NOMO-1 (cell line): ENCODE measurements at regions not wholly inside any gene's neighbourhood (a gene's known extent, or its start where the extent isn't known, plus 50 kb on each side); places are given as distances from the start of the nearest gene placed in this dataset.
"Not testable (repeated sequence)": the region's sequence is repeated elsewhere in the genome, so short reads cannot be mapped to it uniquely, and the experiment has no call there.

Source experiments
- DNase-seq, 2 experiments: peaks; one replicate each; lab custom pipeline; 2025; ENCODE audit not compliant: unreplicated experiment in 2 of 2; lab: John Stamatoyannopoulos, UW

DNA sequence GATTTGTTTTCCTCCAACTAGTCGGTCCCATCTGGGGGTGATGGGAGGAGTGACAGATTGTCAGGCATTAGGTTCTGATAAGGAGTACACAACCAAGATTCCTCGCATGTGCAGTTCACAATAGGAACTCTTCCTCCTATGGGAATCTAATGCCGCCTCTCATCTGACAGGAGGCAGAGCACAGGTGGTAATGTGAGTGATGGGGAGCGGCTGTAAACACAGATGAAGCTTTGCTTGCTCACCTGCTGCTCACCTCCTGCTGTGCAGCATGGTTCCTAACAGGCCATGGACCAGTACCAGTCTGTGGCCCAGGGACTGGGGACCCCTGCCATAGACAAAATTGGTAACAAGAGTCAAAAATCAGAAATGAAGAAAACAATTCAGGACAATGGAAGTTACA, 173.3 kb upstream of the HMHB1 start:
- DNase-seq, result no peak

GRCh38 chr5:143636931-143637528, 174.9 kb upstream of the HMHB1 start:
- no peak for DNase-seq

- DNase-seq, result no peak
These were observed 176.1 kb upstream of the HMHB1 start for GRCh38 chr5:143635888-143636287.

GRCh38 chr5:143635146-143635752, 176.7 kb upstream of the HMHB1 start:
- no peak for DNase-seq

DNA sequence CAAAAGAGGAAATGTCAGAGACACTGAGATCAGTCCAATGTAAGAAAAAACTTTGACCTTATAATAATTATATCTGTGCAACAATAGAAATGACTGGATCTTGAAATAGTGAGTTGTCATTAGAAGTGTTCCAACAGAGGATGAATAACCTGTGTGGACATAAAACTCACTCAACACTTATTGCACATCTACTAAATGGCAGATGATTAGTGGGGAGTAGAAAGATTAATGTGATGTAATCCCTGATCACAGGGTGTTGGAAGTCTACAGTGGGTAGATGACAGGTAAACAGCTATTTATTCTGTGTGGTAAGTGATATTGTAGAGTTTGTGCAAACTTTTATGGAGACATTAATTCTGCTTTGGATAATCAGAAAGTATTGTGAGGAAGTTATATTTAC, 177.3 kb upstream of the HMHB1 start:
- no peak for DNase-seq

- no peak for DNase-seq
These were observed 181.9 kb upstream of the HMHB1 start for GRCh38 chr5:143629871-143630659.

DNA sequence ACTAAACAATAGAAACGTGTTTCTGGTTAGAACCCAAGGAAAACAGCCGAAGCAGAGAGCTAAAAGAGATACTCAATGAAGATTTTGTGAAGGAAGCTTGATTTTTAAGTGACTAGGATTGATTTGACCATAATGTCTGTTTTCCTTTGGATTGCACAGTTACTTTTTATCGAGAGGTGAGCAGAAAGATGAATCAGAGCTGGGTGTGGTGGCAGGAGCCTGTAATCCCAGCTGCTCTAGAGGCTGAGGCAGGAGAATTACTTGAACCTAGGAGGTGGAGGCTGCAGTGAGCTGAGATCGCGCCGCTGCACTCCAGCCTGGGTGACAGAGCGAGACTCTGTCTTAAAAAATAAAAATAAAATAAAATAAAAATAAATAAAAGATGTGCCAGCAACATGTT, 186.9 kb upstream of the HMHB1 start:
- not testable (repeated sequence) for DNase-seq

DNA sequence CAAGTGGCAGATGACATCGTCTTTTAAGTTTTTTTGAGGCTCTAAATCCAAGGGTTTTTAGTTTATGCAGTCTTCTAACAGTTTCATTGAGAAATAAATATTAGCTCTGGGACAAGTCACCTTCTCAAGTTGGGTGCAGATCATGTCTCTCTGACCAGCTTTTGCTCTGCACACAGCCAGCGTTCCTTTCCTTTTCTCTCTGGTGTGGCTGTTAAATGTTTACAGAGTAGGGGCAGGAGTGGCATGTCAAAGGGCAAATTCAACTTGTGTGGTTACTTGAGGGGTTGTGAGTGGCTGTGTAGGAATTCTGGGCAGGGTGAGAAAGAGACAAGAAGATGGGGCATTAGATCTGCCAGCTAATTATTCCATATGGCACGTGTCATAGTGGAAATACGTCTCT, 187.5 kb upstream of the HMHB1 start:
- DNase-seq, result no peak

DNA sequence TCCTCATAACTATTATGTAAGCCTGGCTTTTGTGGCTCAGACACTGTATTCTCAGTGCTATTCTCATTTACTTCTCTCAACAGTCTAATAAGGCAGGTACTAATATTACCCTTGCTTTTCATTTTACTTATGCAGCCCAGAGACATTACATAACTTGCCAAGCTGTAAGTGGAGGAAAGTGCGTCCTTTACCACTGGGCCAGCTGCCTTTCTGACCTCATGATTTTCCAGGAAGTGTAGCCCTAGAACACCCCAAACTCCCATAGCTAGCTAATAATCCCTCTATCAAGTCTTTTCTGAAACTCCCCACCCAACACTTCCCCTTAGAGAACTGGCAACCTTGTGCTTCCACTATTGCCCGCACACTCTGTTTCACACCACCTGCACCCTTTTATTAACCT, 192.9 kb upstream of the HMHB1 start:
- no peak for DNase-seq

DNA sequence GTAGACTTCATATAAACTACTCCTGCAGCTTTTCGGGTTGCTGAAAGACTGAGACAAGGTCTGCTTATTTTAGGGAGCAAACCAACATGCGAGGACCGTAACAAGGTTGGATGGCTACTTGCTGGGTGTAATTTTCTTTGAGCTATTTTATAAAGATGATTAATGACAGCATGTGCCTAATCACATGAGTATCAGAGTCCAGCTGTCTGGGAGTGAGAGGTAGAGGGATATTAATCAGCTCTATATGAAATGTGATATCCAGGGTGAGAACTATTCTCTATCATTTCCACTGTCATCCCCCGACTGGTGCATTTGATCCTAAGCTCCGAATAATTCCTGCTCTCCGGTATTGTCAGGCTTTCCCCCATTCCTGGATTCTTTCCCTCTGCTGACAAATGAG, 193.8 kb upstream of the HMHB1 start:
- no peak for DNase-seq

- no peak for DNase-seq
These were observed 197.1 kb upstream of the HMHB1 start for GRCh38 chr5:143614831-143615230.

DNA sequence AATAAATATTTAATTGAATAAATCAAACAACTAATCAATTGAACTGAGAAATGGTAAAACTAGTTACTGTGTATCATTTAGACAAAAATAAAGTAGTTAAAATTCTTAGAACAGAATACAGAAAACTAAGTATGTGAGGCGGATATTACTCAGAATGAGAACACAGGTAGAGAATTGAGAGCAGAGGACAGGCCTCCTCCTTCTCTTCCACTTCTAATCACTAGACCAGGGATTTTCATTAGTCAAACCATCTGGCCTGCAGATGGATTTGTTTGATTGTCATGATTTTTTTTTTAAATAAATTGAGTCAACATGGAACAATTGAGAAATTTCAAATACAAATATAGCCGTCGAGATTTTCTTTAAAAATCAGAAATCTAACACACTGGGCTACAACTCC, 198.6 kb upstream of the HMHB1 start:
- no peak for DNase-seq

GRCh38 chr5:143610946-143611345, 201.0 kb upstream of the HMHB1 start:
- DNase-seq, result no peak

DNA sequence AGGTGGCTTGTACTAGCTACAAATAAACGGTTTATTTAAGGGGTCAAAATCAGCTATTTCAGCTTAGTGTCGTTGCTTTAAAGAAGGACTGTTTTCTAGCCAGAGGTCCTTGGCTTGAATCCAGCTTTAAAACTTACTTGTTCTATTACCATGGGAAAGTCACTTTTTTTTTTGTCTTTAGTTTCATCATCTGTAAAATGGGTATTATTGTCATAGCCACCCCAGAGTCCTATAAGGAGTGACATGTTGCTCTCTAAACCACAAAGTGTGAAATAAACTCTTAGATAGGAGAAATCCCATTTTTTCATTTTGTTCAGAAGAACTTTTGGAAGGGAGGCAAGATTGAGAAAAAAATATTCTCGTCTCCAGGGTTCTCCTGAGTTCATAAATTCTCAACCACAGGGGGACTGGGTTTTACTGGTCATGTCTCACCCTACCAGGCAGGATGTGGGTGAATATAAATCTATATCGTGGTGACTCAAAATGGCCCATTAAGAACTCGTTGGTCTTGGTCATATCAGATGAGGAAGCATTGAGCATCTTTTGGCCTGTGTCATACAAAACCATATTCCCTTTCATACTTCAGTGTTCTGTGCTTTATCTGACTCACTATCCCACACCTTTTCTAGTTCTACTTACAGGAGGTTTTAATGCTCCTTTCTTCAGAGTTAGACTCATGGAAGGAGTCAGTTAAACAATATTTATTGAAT, 202.7 kb upstream of the NR3C1 start:
- DNase-seq, result peak; percentile 48 to 88

DNA sequence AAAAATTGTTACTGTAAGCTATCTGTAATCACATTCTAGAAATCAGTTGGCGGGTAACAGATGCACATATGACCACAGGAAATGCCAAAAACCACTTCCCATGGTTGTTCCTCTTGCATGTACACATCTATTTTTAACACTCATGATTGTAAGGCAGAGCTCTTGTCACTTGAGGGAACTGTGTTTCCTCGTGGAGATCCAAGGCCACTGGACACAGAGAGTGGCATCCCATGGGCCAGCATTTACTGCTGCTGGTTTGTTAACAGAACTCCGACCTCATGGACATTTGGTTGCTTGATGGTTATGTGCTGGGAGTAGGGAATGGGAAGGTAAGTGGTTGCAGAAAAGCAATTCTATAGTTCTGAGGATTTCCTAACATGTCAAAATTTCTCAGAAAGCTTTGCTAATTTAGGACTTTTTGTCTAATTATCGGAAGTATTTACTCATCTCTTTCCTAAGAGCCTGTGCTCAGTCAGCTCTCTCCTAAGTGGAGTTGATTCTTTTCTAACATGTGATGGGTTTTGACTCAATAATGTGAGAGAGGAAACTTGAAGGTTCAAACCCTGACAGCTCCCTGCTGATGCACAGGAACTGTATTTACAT, 202.0 kb upstream of the NR3C1 start:
- DNase-seq, result peak; percentile 79 to 96

DNA sequence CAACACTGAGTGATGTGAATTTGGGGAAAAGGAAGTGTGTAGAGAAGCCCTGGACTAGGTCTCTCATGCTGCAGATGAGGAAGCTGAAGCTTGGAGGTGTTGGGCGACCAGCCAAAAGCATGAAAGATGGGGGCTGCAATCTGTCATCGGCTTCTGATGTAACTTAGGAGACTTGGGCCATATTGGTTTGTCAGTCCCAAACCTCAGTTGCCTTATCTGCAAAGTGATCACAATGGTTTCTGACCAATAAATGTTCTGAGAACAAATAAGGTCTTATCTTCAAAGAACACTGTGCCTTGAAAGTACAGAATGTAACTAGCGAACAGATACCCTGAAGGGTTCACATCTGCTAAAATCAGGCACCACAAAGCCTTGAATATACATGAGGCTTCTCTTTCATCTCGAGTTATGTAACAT, 198.4 kb upstream of the NR3C1 start:
- DNase-seq, result peak in 1 of 2 experiments; percentile 46

- DNase-seq, result no peak
These were observed 197.9 kb upstream of the NR3C1 start for GRCh38 chr5:143601357-143601756.

- peak in 1 of 2 experiments; percentile 81 for DNase-seq
These were observed 197.1 kb upstream of the NR3C1 start for GRCh38 chr5:143600396-143601075.

GRCh38 chr5:143599474-143599873, 196.0 kb upstream of the NR3C1 start:
- no peak for DNase-seq

DNA sequence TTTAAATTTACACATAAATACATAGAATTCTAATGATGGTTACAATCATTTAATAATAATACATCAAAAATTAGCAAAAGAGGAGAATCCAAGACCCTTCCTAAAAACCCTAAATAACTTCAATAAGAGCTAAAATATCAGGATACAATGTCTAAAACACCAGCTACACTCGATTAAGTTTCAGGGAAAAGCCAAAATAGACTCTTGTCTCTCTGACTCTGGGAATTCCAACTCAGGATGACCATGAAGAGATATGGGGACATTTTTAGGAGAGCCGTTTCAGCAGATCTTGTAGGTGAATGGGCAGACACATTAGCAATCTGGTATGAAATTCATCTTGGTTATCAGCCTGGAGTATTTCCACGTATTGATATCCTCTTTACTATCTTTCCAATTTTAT, 193.3 kb upstream of the NR3C1 start:
- DNase-seq, result no peak
